ENCODE measurements at regions not wholly inside any gene's neighbourhood (a gene's known extent, or its start where the extent isn't known, plus 50 kb on each side); places are given as distances from the start of the nearest gene placed in this dataset.
"Not testable (repeated sequence)": the region's sequence is repeated elsewhere in the genome, so short reads cannot be mapped to it uniquely, and the experiment has no call there.

GRCh38 chr5:58308384-58308783, 151.5 kb downstream of the PLK2 start:
- not testable (repeated sequence) for TF ChIP-seq POLR2AphosphoS5, CTCF, POLR2A, EP300 (IDR thresholded peaks at IDR 0.05)
